SK-N-SH (cell line): ENCODE measurements at regions not wholly inside any gene's neighbourhood (a gene's known extent, or its start where the extent isn't known, plus 50 kb on each side); places are given as distances from the start of the nearest gene placed in this dataset.

ENCODE experiments used
- CTCF ChIA-PET: fragments of 300-600, 350-600 bp; formaldehyde crosslinking; extraction: SDS; loops from one replicate; lab custom pipeline; 2021; lab: Yijun Ruan, JAX
- POLR2A ChIA-PET: fragments of 350-600 bp; sonication (Branson Sonifier 250); formaldehyde crosslinking; extraction: SDS; loops from one replicate; lab custom pipeline; 2020; ENCODE audit warnings: antibody characterized with exemption, inconsistent platforms; lab: Yijun Ruan, JAX
- DNase-seq: peaks from one replicate; pipeline ENCODE4 v3.0.0; 2012
- H2AFZ ChIP-seq: fragments of 200-600 bp; sonication (generic); 2 replicates; pipeline ENCODE4 v1.8.1; 2016; ENCODE audit warnings: antibody characterized with exemption, mild to moderate bottlenecking, low read depth
- H3F3A ChIP-seq: fragments of 200-600 bp; sonication (generic); replicated peaks from 2 replicates; pipeline ENCODE3; 2016; ENCODE audit warnings: antibody characterized with exemption, mild to moderate bottlenecking; ENCODE audit not compliant: insufficient read depth
- H3K27ac ChIP-seq, 2 experiments: fragments of 200-500 bp in 1 of 2; fragments of 200-600 bp in 1 of 2; sonication (Bioruptor generic) in 1 of 2; sonication (generic), shearing (Covaris generic) in 1 of 2; 2 replicates each; pipeline versions ENCODE4 v1.5.1 to v1.6.1; 2014 to 2016; ENCODE audit warnings: low read depth in 2 of 2, inconsistent platforms in 1 of 2, low read length in 1 of 2, mild to moderate bottlenecking in 1 of 2, mixed read lengths in 1 of 2
- H3K27me3 ChIP-seq: fragments of 200-600 bp; sonication (generic), shearing (Covaris generic); 2 replicates; pipeline ENCODE4 v1.6.1; 2016; ENCODE audit warnings: mixed run types; ENCODE audit not compliant: insufficient read depth
- H3K36me3 ChIP-seq, 2 experiments: fragments of 200-500 bp in 1 of 2; fragments of 200-600 bp in 1 of 2; sonication (Bioruptor generic) in 1 of 2; sonication (generic) in 1 of 2; replicated peaks in 1 of 2; 2 replicates each; pipeline versions ENCODE3 to v1.5.1; 2014 to 2016; ENCODE audit warnings: low read length in 1 of 2, mild to moderate bottlenecking in 1 of 2; ENCODE audit not compliant: insufficient read depth in 2 of 2, control insufficient read depth in 1 of 2
- H3K4me1 ChIP-seq, 2 experiments: fragments of 200-500 bp in 1 of 2; fragments of 200-600 bp in 1 of 2; sonication (Bioruptor generic) in 1 of 2; sonication (generic), shearing (Covaris generic) in 1 of 2; 2 replicates each; pipeline versions ENCODE4 v1.5.1 to v1.6.1; 2014 to 2016; ENCODE audit warnings: low read depth in 1 of 2, low read length in 1 of 2, mixed run types in 1 of 2; ENCODE audit not compliant: insufficient read depth in 2 of 2, control insufficient read depth in 1 of 2
- H3K4me2 ChIP-seq: fragments of 200-600 bp; sonication (generic), shearing (Covaris generic); 2 replicates; pipeline ENCODE4 v1.6.1; 2017; ENCODE audit warnings: mixed run types
- H3K4me3 ChIP-seq, 2 experiments: fragments of 200-500 bp in 1 of 2; fragments of 200-600 bp in 1 of 2; sonication (Bioruptor generic) in 1 of 2; sonication (generic), shearing (Covaris generic) in 1 of 2; 2 replicates each; pipeline versions ENCODE4 v1.5.1 to v1.8.1; 2014 to 2016; ENCODE audit warnings: low read depth in 2 of 2, inconsistent platforms in 1 of 2, low read length in 1 of 2, mild to moderate bottlenecking in 1 of 2, mixed read lengths in 1 of 2, moderate library complexity in 1 of 2
- H3K79me2 ChIP-seq: fragments of 200-600 bp; sonication (generic); 2 replicates; pipeline ENCODE4 v1.8.1; 2017; ENCODE audit warnings: mild to moderate bottlenecking; ENCODE audit not compliant: insufficient read depth
- H3K9ac ChIP-seq: fragments of 200-600 bp; sonication (generic); 2 replicates; pipeline ENCODE4 v1.6.1; 2017; ENCODE audit warnings: mixed run types
- H3K9me2 ChIP-seq: fragments of 200-600 bp; sonication (generic); 2 replicates; pipeline ENCODE4 v1.6.1; 2017; ENCODE audit warnings: mixed run types
- H3K9me3 ChIP-seq: fragments of 200-600 bp; sonication (generic); 2 replicates; pipeline ENCODE4 v1.6.1; 2017; ENCODE audit warnings: mixed run types, mild to moderate bottlenecking, moderate library complexity
- H4K20me1 ChIP-seq: fragments of 200-600 bp; sonication (generic); 2 replicates; pipeline ENCODE4 v1.6.1; 2017; ENCODE audit warnings: mild to moderate bottlenecking, mixed run types; ENCODE audit not compliant: insufficient read depth
- EZH2phosphoT487 ChIP-seq: fragments of 200-600 bp; sonication (generic); IDR thresholded peaks from 2 replicates; pipeline ENCODE4 v1.6.1; 2017; ENCODE audit warnings: low read depth, mixed run types, mild to moderate bottlenecking, antibody characterized with exemption, moderate library complexity, borderline replicate concordance
- FOSL2 ChIP-seq: IDR thresholded peaks from 2 replicates; pipeline ENCODE4 v1.4.0; 2012; ENCODE audit warnings: low read depth, mild to moderate bottlenecking, moderate library complexity, borderline replicate concordance
- NRF1 ChIP-seq: IDR thresholded peaks from 2 replicates; pipeline ENCODE4 v1.6.1; 2012; ENCODE audit warnings: low read depth, mild to moderate bottlenecking, low read length
- POLR2AphosphoS5 ChIP-seq: IDR thresholded peaks from 2 replicates; pipeline ENCODE4 v1.6.1; 2012; ENCODE audit warnings: low read depth, low read length
- RCOR1 ChIP-seq: fragments of 150-350 bp; IDR thresholded peaks from 2 replicates; pipeline ENCODE4 v1.6.1; 2017; ENCODE audit warnings: antibody characterized with exemption, low read length
- RFX5 ChIP-seq: IDR thresholded peaks from 2 replicates; pipeline ENCODE4 v1.6.1; 2012; ENCODE audit warnings: mild to moderate bottlenecking, improper control_type of control experiment, low read length
- SIN3A ChIP-seq: IDR thresholded peaks from 2 replicates; pipeline ENCODE4 v1.6.1; 2012; ENCODE audit warnings: low read depth, mild to moderate bottlenecking, low read length, moderate library complexity, borderline replicate concordance
- TAF1 ChIP-seq: IDR thresholded peaks from 2 replicates; pipeline ENCODE4 v1.6.1; 2012; ENCODE audit warnings: low read depth, mild to moderate bottlenecking, low read length, moderate library complexity, borderline replicate concordance
- TEAD4 ChIP-seq: IDR thresholded peaks from 2 replicates; pipeline ENCODE4 v1.4.0; 2012; ENCODE audit warnings: mild to moderate bottlenecking, borderline replicate concordance; ENCODE audit not compliant: insufficient read depth
- WGBS: methylation state at CpG from one replicate; pipeline ENCODE4 v1.1.6; 2017; ENCODE audit warnings: low lambda C conversion rate; 5-methylcytosine and 5-hydroxymethylcytosine counted together
- TF ChIP-seq, protein P1 (sequence below): fragments of 200-600 bp; sonication (generic); IDR thresholded peaks from 2 replicates; pipeline ENCODE4 v1.6.1; 2017; ENCODE audit warnings: antibody characterized with exemption, mild to moderate bottlenecking, moderate library complexity
- TF ChIP-seq, protein P2 (sequence below): IDR thresholded peaks from 2 replicates; pipeline ENCODE4; 2012
- TF ChIP-seq, protein P3 (sequence below): IDR thresholded peaks from 2 replicates; pipeline ENCODE4 v1.6.1; 2012; ENCODE audit warnings: mild to moderate bottlenecking, low read depth, low read length, moderate library complexity
- TF ChIP-seq, protein P4 (sequence below): fragments of 150-350 bp; IDR thresholded peaks from 2 replicates; pipeline ENCODE4 v1.6.1; 2017; ENCODE audit warnings: antibody characterized with exemption, low read length, low read depth, borderline replicate concordance

DNA sequence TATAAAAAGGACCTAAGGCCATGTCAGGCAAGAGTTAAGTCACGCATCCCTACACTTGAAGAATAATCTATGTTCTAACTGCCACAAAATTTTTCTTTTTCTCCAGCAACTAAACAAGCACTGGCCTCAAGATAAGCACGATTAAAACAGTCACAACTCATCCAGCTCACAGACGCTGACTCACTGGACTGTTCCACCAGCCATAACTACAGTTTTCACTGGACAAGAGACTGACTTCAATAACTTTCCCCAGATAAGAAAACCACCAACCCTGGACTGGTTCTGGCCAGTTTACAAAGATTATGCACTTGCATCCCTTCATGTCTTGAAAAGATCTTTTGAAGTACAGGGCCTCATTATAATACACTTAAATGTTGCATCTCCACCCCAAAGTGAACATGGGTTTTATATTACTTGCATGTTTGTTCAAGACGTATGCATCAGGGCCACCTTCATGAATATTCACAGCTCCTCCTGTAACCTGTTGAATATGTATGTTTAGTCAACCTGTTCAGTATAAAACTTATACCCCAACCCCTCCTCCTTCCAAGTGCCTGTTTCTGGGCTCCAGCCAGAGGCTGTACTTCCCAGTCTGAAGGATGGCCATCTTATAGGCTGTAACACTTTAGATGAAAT lies 129.3 kb upstream of the EPB41L4A start:
- Histone ChIP-seq H3K9me2 (no peaks in the 10 kb centered on the region), H3K4me1 (peaks cover 0 to 3% of the 10 kb centered on the region in 2 experiments; a peak in 1 of 4 replicates), H3K27me3 (no peaks in the 10 kb centered on the region), H4K20me1 (no peaks in the 10 kb centered on the region), H3K4me3 (no peak overlapping the region), H3K27ac (no peak overlapping the region; a peak in 1 of 4 replicates), H3K4me2 (no peak overlapping the region), H3K9me3 (no peaks in the 10 kb centered on the region), H3F3A (no peaks in the 10 kb centered on the region), H2AFZ (no peak overlapping the region), H3K9ac (no peak overlapping the region), H3K79me2 (no peaks in the 10 kb centered on the region), H3K36me3 (no peaks in the 10 kb centered on the region)
- 47% methylated on average over 4 of the region's 4 CpGs for WGBS
- POLR2A ChIA-PET = no interaction called here
- TF ChIP-seq EZH2phosphoT487 = no peak
- no peak for TF ChIP-seq NRF1
- no peak for TF ChIP-seq SIN3A
- TF ChIP-seq, protein P1, sequence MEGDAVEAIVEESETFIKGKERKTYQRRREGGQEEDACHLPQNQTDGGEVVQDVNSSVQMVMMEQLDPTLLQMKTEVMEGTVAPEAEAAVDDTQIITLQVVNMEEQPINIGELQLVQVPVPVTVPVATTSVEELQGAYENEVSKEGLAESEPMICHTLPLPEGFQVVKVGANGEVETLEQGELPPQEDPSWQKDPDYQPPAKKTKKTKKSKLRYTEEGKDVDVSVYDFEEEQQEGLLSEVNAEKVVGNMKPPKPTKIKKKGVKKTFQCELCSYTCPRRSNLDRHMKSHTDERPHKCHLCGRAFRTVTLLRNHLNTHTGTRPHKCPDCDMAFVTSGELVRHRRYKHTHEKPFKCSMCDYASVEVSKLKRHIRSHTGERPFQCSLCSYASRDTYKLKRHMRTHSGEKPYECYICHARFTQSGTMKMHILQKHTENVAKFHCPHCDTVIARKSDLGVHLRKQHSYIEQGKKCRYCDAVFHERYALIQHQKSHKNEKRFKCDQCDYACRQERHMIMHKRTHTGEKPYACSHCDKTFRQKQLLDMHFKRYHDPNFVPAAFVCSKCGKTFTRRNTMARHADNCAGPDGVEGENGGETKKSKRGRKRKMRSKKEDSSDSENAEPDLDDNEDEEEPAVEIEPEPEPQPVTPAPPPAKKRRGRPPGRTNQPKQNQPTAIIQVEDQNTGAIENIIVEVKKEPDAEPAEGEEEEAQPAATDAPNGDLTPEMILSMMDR = no peak
- no peak for TF ChIP-seq TAF1
- TF ChIP-seq RCOR1 = no peak
- TF ChIP-seq, protein P2, sequence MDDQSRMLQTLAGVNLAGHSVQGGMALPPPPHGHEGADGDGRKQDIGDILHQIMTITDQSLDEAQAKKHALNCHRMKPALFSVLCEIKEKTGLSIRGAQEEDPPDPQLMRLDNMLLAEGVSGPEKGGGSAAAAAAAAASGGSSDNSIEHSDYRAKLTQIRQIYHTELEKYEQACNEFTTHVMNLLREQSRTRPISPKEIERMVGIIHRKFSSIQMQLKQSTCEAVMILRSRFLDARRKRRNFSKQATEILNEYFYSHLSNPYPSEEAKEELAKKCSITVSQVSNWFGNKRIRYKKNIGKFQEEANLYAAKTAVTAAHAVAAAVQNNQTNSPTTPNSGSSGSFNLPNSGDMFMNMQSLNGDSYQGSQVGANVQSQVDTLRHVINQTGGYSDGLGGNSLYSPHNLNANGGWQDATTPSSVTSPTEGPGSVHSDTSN = 0 out of 2 replicates have a peak, but pooled peaks have one; percentile 25
- TF ChIP-seq POLR2AphosphoS5 = no peak
- TF ChIP-seq, protein P3, sequence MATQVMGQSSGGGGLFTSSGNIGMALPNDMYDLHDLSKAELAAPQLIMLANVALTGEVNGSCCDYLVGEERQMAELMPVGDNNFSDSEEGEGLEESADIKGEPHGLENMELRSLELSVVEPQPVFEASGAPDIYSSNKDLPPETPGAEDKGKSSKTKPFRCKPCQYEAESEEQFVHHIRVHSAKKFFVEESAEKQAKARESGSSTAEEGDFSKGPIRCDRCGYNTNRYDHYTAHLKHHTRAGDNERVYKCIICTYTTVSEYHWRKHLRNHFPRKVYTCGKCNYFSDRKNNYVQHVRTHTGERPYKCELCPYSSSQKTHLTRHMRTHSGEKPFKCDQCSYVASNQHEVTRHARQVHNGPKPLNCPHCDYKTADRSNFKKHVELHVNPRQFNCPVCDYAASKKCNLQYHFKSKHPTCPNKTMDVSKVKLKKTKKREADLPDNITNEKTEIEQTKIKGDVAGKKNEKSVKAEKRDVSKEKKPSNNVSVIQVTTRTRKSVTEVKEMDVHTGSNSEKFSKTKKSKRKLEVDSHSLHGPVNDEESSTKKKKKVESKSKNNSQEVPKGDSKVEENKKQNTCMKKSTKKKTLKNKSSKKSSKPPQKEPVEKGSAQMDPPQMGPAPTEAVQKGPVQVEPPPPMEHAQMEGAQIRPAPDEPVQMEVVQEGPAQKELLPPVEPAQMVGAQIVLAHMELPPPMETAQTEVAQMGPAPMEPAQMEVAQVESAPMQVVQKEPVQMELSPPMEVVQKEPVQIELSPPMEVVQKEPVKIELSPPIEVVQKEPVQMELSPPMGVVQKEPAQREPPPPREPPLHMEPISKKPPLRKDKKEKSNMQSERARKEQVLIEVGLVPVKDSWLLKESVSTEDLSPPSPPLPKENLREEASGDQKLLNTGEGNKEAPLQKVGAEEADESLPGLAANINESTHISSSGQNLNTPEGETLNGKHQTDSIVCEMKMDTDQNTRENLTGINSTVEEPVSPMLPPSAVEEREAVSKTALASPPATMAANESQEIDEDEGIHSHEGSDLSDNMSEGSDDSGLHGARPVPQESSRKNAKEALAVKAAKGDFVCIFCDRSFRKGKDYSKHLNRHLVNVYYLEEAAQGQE = no peak
- no peak for TF ChIP-seq RFX5
- TF ChIP-seq TEAD4 = no peak
- TF ChIP-seq, protein P4, sequence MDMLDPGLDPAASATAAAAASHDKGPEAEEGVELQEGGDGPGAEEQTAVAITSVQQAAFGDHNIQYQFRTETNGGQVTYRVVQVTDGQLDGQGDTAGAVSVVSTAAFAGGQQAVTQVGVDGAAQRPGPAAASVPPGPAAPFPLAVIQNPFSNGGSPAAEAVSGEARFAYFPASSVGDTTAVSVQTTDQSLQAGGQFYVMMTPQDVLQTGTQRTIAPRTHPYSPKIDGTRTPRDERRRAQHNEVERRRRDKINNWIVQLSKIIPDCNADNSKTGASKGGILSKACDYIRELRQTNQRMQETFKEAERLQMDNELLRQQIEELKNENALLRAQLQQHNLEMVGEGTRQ = no peak
- TF ChIP-seq FOSL2 = peak; percentile 35; the same call in 1 of the 2 replicates
- CTCF ChIA-PET = interaction anchor here (1.3 to 10.8 kb wide), 4 partner anchors 29 to 300 kb away, joined by 3 to 112 read pairs (median 3); no protein-coding TSS in a partner anchor
- no peak for DNase-seq
